Ascending aorta (tissue), 2 donors: ENCODE measurements at regions not wholly inside any gene's neighbourhood (a gene's known extent, or its start where the extent isn't known, plus 50 kb on each side); places are given as distances from the start of the nearest gene placed in this dataset.

Source experiments
- DNase-seq, 2 donors: peaks; one replicate each; pipeline ENCODE4 v3.0.0-alpha.2; 2019; ENCODE audit warnings: low spot score in 2 of 2
- H3K27ac ChIP-seq, 2 donors: fragments of 200-600 bp; sonication (generic); one replicate each; pipeline ENCODE4 v1.5.1; 2016 to 2017; ENCODE audit warnings: mild to moderate bottlenecking in 1 of 2
- H3K27me3 ChIP-seq: fragments of 200-600 bp; sonication (generic); one replicate; pipeline ENCODE4 v1.5.1; 2017
- H3K36me3 ChIP-seq, 2 donors: fragments of 200-600 bp; sonication (generic); one replicate each; pipeline ENCODE4 v1.5.1; 2016
- H3K4me1 ChIP-seq, 2 donors: fragments of 200-600 bp; sonication (generic); one replicate each; pipeline ENCODE4 v1.5.1; 2016 to 2017; ENCODE audit warnings: mild to moderate bottlenecking in 1 of 2
- H3K4me3 ChIP-seq, 2 donors: fragments of 200-600 bp; sonication (generic); one replicate each; pipeline ENCODE4 v1.5.1; 2016 to 2017; ENCODE audit warnings: mild to moderate bottlenecking in 1 of 2
- H3K9me3 ChIP-seq, 2 donors: fragments of 200-600 bp; sonication (generic); one replicate each; pipeline ENCODE4 v1.5.1; 2016
- CTCF ChIP-seq, 3 experiments: fragments of 200-600 bp in 2 of 3; fragments of 450-650 bp in 1 of 3; sonication (generic) in 2 of 3; IDR thresholded peaks; one replicate each; pipeline ENCODE4 v1.5.1; 2016 to 2019; ENCODE audit warnings: antibody characterized with exemption in 3 of 3, mild to moderate bottlenecking in 1 of 3, moderate library complexity in 1 of 3
- intact Hi-C: fragments of 100-400 bp; cut with DNase I; formaldehyde crosslinking; loops from one replicate; pipeline ENCODE4 v1.15.1; 2023

- no peaks in the 10 kb centered on the region for H3K4me1 ChIP-seq
- no peak overlapping the region for H3K27ac ChIP-seq
- no peaks in the 10 kb centered on the region for H3K27me3 ChIP-seq
- DNase-seq = no peak
- intact Hi-C loops = no loop called here
- H3K36me3 ChIP-seq = no peaks in the 10 kb centered on the region
- no peak for TF ChIP-seq CTCF (IDR thresholded peaks at IDR 0.05)
- H3K9me3 ChIP-seq = no peaks in the 10 kb centered on the region
- no peak overlapping the region for H3K4me3 ChIP-seq
Observed at GRCh38 chr14:84209031-84209430, 1320.9 kb upstream of the FLRT2 start.

GRCh38 chr14:84217066-84217465 lies 1312.9 kb upstream of the FLRT2 start:
- Histone ChIP-seq H3K9me3 (peaks cover 0 to 7% of the 10 kb centered on the region in 2 donors), H3K27ac (no peak overlapping the region), H3K4me3 (no peak overlapping the region), H3K27me3 (no peaks in the 10 kb centered on the region), H3K36me3 (no peaks in the 10 kb centered on the region), H3K4me1 (no peaks in the 10 kb centered on the region)
- no peak for TF ChIP-seq CTCF (IDR thresholded peaks at IDR 0.05)
- intact Hi-C loops = no loop called here
- DNase-seq = no peak

- Histone ChIP-seq H3K4me1 (no peaks in the 10 kb centered on the region), H3K4me3 (no peak overlapping the region), H3K9me3 (no peaks in the 10 kb centered on the region), H3K27ac (no peak overlapping the region), H3K36me3 (no peaks in the 10 kb centered on the region), H3K27me3 (no peaks in the 10 kb centered on the region)
- DNase-seq = no peak
- intact Hi-C loops = no loop called here
- no peak for TF ChIP-seq CTCF (IDR thresholded peaks at IDR 0.05)
Observed at GRCh38 chr14:84225268-84225667, 1304.7 kb upstream of the FLRT2 start.

DNA sequence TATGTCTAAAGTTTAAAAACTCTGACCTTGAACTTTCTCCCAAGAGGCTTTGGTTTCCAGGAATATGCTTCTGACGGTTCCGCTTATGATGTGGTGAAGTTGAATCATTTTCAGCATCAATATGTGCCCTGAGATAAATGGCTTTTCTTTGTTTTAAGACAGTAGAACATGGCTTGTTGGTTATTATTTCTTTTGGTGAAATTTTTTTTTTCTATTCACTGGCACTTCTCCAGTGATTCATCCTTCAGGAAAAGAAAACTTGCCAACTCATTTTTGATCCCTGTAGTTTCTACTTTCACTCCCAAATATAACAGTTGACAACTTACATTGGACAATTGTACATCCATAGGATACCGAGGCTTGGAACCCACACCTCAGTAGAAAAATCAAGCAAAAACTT lies 1301.2 kb upstream of the FLRT2 start:
- H3K9me3 ChIP-seq = no peaks in the 10 kb centered on the region
- no peaks in the 10 kb centered on the region for H3K27me3 ChIP-seq
- intact Hi-C loops = no loop called here
- no peak overlapping the region for H3K4me3 ChIP-seq
- no peak for TF ChIP-seq CTCF (IDR thresholded peaks at IDR 0.05)
- H3K4me1 ChIP-seq = no peaks in the 10 kb centered on the region
- no peak overlapping the region for H3K27ac ChIP-seq
- H3K36me3 ChIP-seq = no peaks in the 10 kb centered on the region
- no peak for DNase-seq

- H3K4me3 ChIP-seq = no peak overlapping the region
- H3K36me3 ChIP-seq = no peaks in the 10 kb centered on the region
- no peaks in the 10 kb centered on the region for H3K4me1 ChIP-seq
- intact Hi-C loops = no loop called here
- H3K27ac ChIP-seq = no peak overlapping the region
- H3K27me3 ChIP-seq = no peaks in the 10 kb centered on the region
- H3K9me3 ChIP-seq = no peaks in the 10 kb centered on the region
- DNase-seq = no peak
- no peak for TF ChIP-seq CTCF (IDR thresholded peaks at IDR 0.05)
Observed at GRCh38 chr14:84234281-84234680, 1295.7 kb upstream of the FLRT2 start.

GRCh38 chr14:84236290-84236689 lies 1293.7 kb upstream of the FLRT2 start:
- no peak for TF ChIP-seq CTCF (IDR thresholded peaks at IDR 0.05)
- no peaks in the 10 kb centered on the region for H3K9me3 ChIP-seq
- no peaks in the 10 kb centered on the region for H3K36me3 ChIP-seq
- no peaks in the 10 kb centered on the region for H3K4me1 ChIP-seq
- no peak overlapping the region for H3K27ac ChIP-seq
- no peak overlapping the region for H3K4me3 ChIP-seq
- no peaks in the 10 kb centered on the region for H3K27me3 ChIP-seq
- DNase-seq = no peak
- intact Hi-C loops = no loop called here
